GM12865 (cell line): ENCODE measurements at regions not wholly inside any gene's neighbourhood (a gene's known extent, or its start where the extent isn't known, plus 50 kb on each side); places are given as distances from the start of the nearest gene placed in this dataset.

Source experiments
- DNase-seq: peaks from one replicate; pipeline ENCODE4 v3.0.0; 2010; ENCODE audit warnings: low read depth
- H3K4me3 ChIP-seq: 2 replicates; pipeline ENCODE4 v1.5.1; 2011; ENCODE audit warnings: mild to moderate bottlenecking, low read depth, low read length, control low read depth
- CTCF ChIP-seq: IDR thresholded peaks from 2 replicates; pipeline ENCODE4 v1.5.1; 2011; ENCODE audit warnings: low read length, control low read depth, low read depth, inconsistent platforms; ENCODE audit not compliant: insufficient read depth; ENCODE audit errors: missing control alignments

DNA sequence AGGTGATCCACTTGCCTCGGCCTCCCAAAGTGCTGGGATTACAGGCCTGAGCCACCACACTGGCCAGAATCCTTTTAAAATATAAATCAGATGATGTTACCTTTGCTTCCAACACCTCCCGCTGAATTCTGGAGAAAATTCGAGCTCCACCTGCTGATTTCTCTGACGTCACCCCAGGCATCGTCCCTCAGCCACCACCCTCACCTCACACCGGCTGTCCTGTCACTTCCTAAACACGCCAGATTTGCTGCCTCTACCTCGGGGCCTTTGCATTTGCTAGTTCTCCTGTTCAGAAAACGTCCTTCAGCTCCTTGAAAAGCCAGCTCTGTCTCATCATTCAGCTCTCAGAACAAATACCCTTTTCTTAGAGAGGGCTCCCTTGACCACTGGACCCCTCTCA lies 57.9 kb downstream of the FBXO2 start:
- DNase-seq = no peak
- no peak overlapping the region for H3K4me3 ChIP-seq
- TF ChIP-seq CTCF = no peak

DNA sequence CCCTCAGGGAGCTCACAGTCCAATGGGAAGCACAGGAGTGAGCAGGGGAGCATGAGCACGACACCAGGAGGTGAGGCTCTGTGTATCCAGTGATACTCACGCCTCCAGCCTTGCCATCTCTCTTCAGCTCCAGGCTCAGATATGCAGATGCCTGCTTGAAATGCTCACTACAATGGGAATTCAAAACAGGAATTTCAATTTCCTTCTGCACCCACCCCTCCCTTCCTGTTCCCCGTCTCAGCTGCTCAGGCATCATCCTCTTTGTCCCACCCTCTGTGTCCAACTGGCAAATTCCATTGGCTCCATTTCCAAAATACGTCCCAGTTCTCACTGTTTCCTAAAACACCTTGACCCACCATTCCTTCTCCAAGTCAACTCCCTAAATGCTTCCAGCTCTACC lies 58.9 kb downstream of the FBXO2 start:
- DNase-seq = no peak
- no peak for TF ChIP-seq CTCF
- no peak overlapping the region for H3K4me3 ChIP-seq

GRCh38 chr1:11594625-11595024 lies 59.6 kb downstream of the FBXO2 start:
- no peak for DNase-seq
- no peak overlapping the region for H3K4me3 ChIP-seq
- no peak for TF ChIP-seq CTCF

- no peak overlapping the region for H3K4me3 ChIP-seq
- DNase-seq = no peak
- TF ChIP-seq CTCF = no peak
Observed at GRCh38 chr1:11594222-11594621, 60.0 kb downstream of the FBXO2 start.

GRCh38 chr1:11592752-11593151 lies 61.5 kb downstream of the FBXO2 start:
- TF ChIP-seq CTCF = no peak
- DNase-seq = no peak
- H3K4me3 ChIP-seq = no peak overlapping the region

GRCh38 chr1:11590395-11590794 lies 63.8 kb downstream of the FBXO2 start:
- TF ChIP-seq CTCF = no peak
- H3K4me3 ChIP-seq = no peak overlapping the region
- DNase-seq = peak; percentile 2
